ENCODE measurements at regions not wholly inside any gene's neighbourhood (a gene's known extent, or its start where the extent isn't known, plus 50 kb on each side); places are given as distances from the start of the nearest gene placed in this dataset.

GRCh38 chr5:114089259-114089658 lies 272.6 kb upstream of the KCNN2 start:
- Histone ChIP-seq H3K4me1 (ENCODE audit: control insufficient read depth, low read length) (no peaks in the 10 kb centered on the region), H3K36me3 (ENCODE audit: control insufficient read depth, low read length) (no peaks in the 10 kb centered on the region), H3K4me3 (ENCODE audit: low read length) (no peak overlapping the region), H3K9me2 (replicated peaks; ENCODE audit: control insufficient read depth, low read length) (no peaks in the 10 kb centered on the region), H3K79me2 (ENCODE audit: control insufficient read depth, low read length) (no peaks in the 10 kb centered on the region), H4K20me1 (ENCODE audit: control insufficient read depth, insufficient read depth, low read depth, low read length) (no peaks in the 10 kb centered on the region), H3K4me2 (ENCODE audit: low read length) (no peak overlapping the region), H3K9me3 (ENCODE audit: control insufficient read depth, insufficient read depth, low read length) (peaks cover 7% of the 10 kb centered on the region; the same call in 1 of the 2 replicates), H3K27ac (ENCODE audit: low read depth, low read length) (no peak overlapping the region), H3K27me3 (ENCODE audit: control insufficient read depth, low read length) (no peaks in the 10 kb centered on the region), H3F3A (ENCODE audit: control insufficient read depth, insufficient read depth) (no peaks in the 10 kb centered on the region)
- no peak for TF ChIP-seq EZH2phosphoT487 (IDR thresholded peaks at IDR 0.05; ENCODE audit: borderline replicate concordance, low read length)
- TF ChIP-seq CTCF (IDR thresholded peaks at IDR 0.05; ENCODE audit: low read depth, low read length, poor library complexity, severe bottlenecking), result no peak

- TF ChIP-seq CTCF (IDR thresholded peaks at IDR 0.05; ENCODE audit: low read depth, low read length, poor library complexity, severe bottlenecking) (no peak), EZH2phosphoT487 (IDR thresholded peaks at IDR 0.05; ENCODE audit: borderline replicate concordance, low read length) (no peak)
- Histone ChIP-seq H3K4me3 (ENCODE audit: low read length) (no peak overlapping the region), H3K79me2 (ENCODE audit: control insufficient read depth, low read length) (no peaks in the 10 kb centered on the region), H4K20me1 (ENCODE audit: control insufficient read depth, insufficient read depth, low read depth, low read length) (no peaks in the 10 kb centered on the region), H3F3A (ENCODE audit: control insufficient read depth, insufficient read depth) (no peaks in the 10 kb centered on the region), H3K36me3 (ENCODE audit: control insufficient read depth, low read length) (no peaks in the 10 kb centered on the region), H3K4me1 (ENCODE audit: control insufficient read depth, low read length) (no peaks in the 10 kb centered on the region), H3K4me2 (ENCODE audit: low read length) (no peak overlapping the region), H3K27me3 (ENCODE audit: control insufficient read depth, low read length) (no peaks in the 10 kb centered on the region), H3K27ac (ENCODE audit: low read depth, low read length) (no peak overlapping the region), H3K9me2 (replicated peaks; ENCODE audit: control insufficient read depth, low read length) (no peaks in the 10 kb centered on the region), H3K9me3 (ENCODE audit: control insufficient read depth, insufficient read depth, low read length) (peaks cover 1% of the 10 kb centered on the region; the same call in 1 of the 2 replicates)
These were observed 264.3 kb upstream of the KCNN2 start for GRCh38 chr5:114097570-114097969.

GRCh38 chr5:114099161-114099560 lies 262.7 kb upstream of the KCNN2 start:
- Histone ChIP-seq H3K36me3 (ENCODE audit: control insufficient read depth, low read length) (no peaks in the 10 kb centered on the region), H3K4me3 (ENCODE audit: low read length) (no peak overlapping the region), H3K4me2 (ENCODE audit: low read length) (no peak overlapping the region), H3K27ac (ENCODE audit: low read depth, low read length) (no peak overlapping the region), H4K20me1 (ENCODE audit: control insufficient read depth, insufficient read depth, low read depth, low read length) (no peaks in the 10 kb centered on the region), H3F3A (ENCODE audit: control insufficient read depth, insufficient read depth) (no peaks in the 10 kb centered on the region), H3K9me2 (replicated peaks; ENCODE audit: control insufficient read depth, low read length) (no peaks in the 10 kb centered on the region), H3K79me2 (ENCODE audit: control insufficient read depth, low read length) (no peaks in the 10 kb centered on the region), H3K27me3 (ENCODE audit: control insufficient read depth, low read length) (no peaks in the 10 kb centered on the region), H3K9me3 (ENCODE audit: control insufficient read depth, insufficient read depth, low read length) (no peaks in the 10 kb centered on the region), H3K4me1 (ENCODE audit: control insufficient read depth, low read length) (no peaks in the 10 kb centered on the region)
- TF ChIP-seq CTCF (IDR thresholded peaks at IDR 0.05; ENCODE audit: low read depth, low read length, poor library complexity, severe bottlenecking), result no peak
- no peak for TF ChIP-seq EZH2phosphoT487 (IDR thresholded peaks at IDR 0.05; ENCODE audit: borderline replicate concordance, low read length)

- Histone ChIP-seq H4K20me1 (ENCODE audit: control insufficient read depth, insufficient read depth, low read depth, low read length) (no peaks in the 10 kb centered on the region), H3K27ac (ENCODE audit: low read depth, low read length) (no peak overlapping the region), H3K4me1 (ENCODE audit: control insufficient read depth, low read length) (no peaks in the 10 kb centered on the region), H3K9me3 (ENCODE audit: control insufficient read depth, insufficient read depth, low read length) (no peaks in the 10 kb centered on the region), H3K27me3 (ENCODE audit: control insufficient read depth, low read length) (no peaks in the 10 kb centered on the region), H3K4me2 (ENCODE audit: low read length) (no peak overlapping the region), H3F3A (ENCODE audit: control insufficient read depth, insufficient read depth) (no peaks in the 10 kb centered on the region), H3K79me2 (ENCODE audit: control insufficient read depth, low read length) (no peaks in the 10 kb centered on the region), H3K9me2 (replicated peaks; ENCODE audit: control insufficient read depth, low read length) (no peaks in the 10 kb centered on the region), H3K4me3 (ENCODE audit: low read length) (no peak overlapping the region), H3K36me3 (ENCODE audit: control insufficient read depth, low read length) (no peaks in the 10 kb centered on the region)
- TF ChIP-seq EZH2phosphoT487 (IDR thresholded peaks at IDR 0.05; ENCODE audit: borderline replicate concordance, low read length), result no peak
- TF ChIP-seq CTCF (IDR thresholded peaks at IDR 0.05; ENCODE audit: low read depth, low read length, poor library complexity, severe bottlenecking), result no peak
These were observed 260.7 kb upstream of the KCNN2 start for GRCh38 chr5:114101153-114101552.
